ENCODE measurements at regions not wholly inside any gene's neighbourhood (a gene's known extent, or its start where the extent isn't known, plus 50 kb on each side); places are given as distances from the start of the nearest gene placed in this dataset.

- POLR2A ChIA-PET = no interaction called here
- no peak for TF ChIP-seq CTCF (IDR thresholded peaks at IDR 0.05; ENCODE audit: control extremely low read depth, extremely low read depth, low read depth, missing control alignments)
These were observed 209.9 kb upstream of the HMGA2 start for GRCh38 chr12:65614259-65614889.

GRCh38 chr12:65615118-65615517 is 209.2 kb upstream of the HMGA2 start:
- no peak for TF ChIP-seq CTCF (IDR thresholded peaks at IDR 0.05; ENCODE audit: control extremely low read depth, extremely low read depth, low read depth, missing control alignments)
- ChIA-PET POLR2A (no interaction called here), CTCF (no interaction called here)
- no peak for DNase-seq (ENCODE audit: extremely low spot score)

More at GRCh38 chr12:65614259-65614889, 209.9 kb upstream of the HMGA2 start:
- DNase-seq (ENCODE audit: extremely low spot score) = no peak
- CTCF ChIA-PET = interaction anchor here (2.1 kb wide), 1 partner anchor 12 kb away, joined by 9 read pairs; no protein-coding TSS in a partner anchor

- no peak for TF ChIP-seq CTCF (IDR thresholded peaks at IDR 0.05; ENCODE audit: control extremely low read depth, extremely low read depth, low read depth, missing control alignments)
- CTCF ChIA-PET = no interaction called here
- DNase-seq (ENCODE audit: extremely low spot score) = no peak
- POLR2A ChIA-PET = no interaction called here
These were observed 208.3 kb upstream of the HMGA2 start for GRCh38 chr12:65616022-65616421.

GRCh38 chr12:65618588-65618987 is 205.7 kb upstream of the HMGA2 start:
- TF ChIP-seq CTCF (IDR thresholded peaks at IDR 0.05; ENCODE audit: control extremely low read depth, extremely low read depth, low read depth, missing control alignments) = no peak
- CTCF ChIA-PET = interaction anchor here (1.8 kb wide), 1 partner anchor 62 kb away, joined by 4 read pairs; no protein-coding TSS in a partner anchor
- no peak for DNase-seq (ENCODE audit: extremely low spot score)
- POLR2A ChIA-PET = no interaction called here

GRCh38 chr12:65619018-65619417 is 205.3 kb upstream of the HMGA2 start:
- DNase-seq (ENCODE audit: extremely low spot score) = no peak
- ChIA-PET CTCF (interaction anchor here (1.4 to 1.8 kb wide), 2 partner anchors 17 to 62 kb away, joined by 4 read pairs; no protein-coding TSS in a partner anchor), POLR2A (no interaction called here)
- TF ChIP-seq CTCF (IDR thresholded peaks at IDR 0.05; ENCODE audit: control extremely low read depth, extremely low read depth, low read depth, missing control alignments) = no peak

GRCh38 chr12:65620046-65620445 is 204.2 kb upstream of the HMGA2 start:
- CTCF ChIA-PET = interaction anchor here (1.4 to 1.8 kb wide), 2 partner anchors 18 to 63 kb away, joined by 4 read pairs; no protein-coding TSS in a partner anchor
- POLR2A ChIA-PET = no interaction called here
- TF ChIP-seq CTCF (IDR thresholded peaks at IDR 0.05; ENCODE audit: control extremely low read depth, extremely low read depth, low read depth, missing control alignments) = no peak
- no peak for DNase-seq (ENCODE audit: extremely low spot score)

All from GM10248 (cell line).